RWPE2 (cell line): ENCODE measurements at regions not wholly inside any gene's neighbourhood (a gene's known extent, or its start where the extent isn't known, plus 50 kb on each side); places are given as distances from the start of the nearest gene placed in this dataset.

ENCODE experiments used
- ATAC-seq: fragments of 200-7000 bp; cut with Tn5 transposase; 3 replicates; pipeline ENCODE4 v1.9.1; 2021; ENCODE audit warnings: low read depth
- DNase-seq: peaks from one replicate; pipeline ENCODE4 v3.0.0-alpha.2; 2020; ENCODE audit warnings: low spot score
- H3K27ac ChIP-seq: fragments of 450-650 bp; 2 replicates; pipeline ENCODE4 v1.5.1; 2017; ENCODE audit warnings: mild to moderate bottlenecking; ENCODE audit not compliant: poor library complexity, severe bottlenecking
- H3K27me3 ChIP-seq: fragments of 250-450 bp; sonication (Bioruptor Pico); 2 replicates; pipeline ENCODE4 v1.5.1; 2021; ENCODE audit warnings: mild to moderate bottlenecking, moderate library complexity; ENCODE audit not compliant: insufficient read depth, poor library complexity, severe bottlenecking
- H3K36me3 ChIP-seq: fragments of 250-450 bp; sonication (Bioruptor Pico); 2 replicates; pipeline ENCODE4 v1.5.1; 2020; ENCODE audit warnings: low read depth, mild to moderate bottlenecking, moderate library complexity
- H3K4me1 ChIP-seq: fragments of 250-450 bp; sonication (Bioruptor Pico); 2 replicates; pipeline ENCODE4 v1.5.1; 2021; ENCODE audit warnings: mild to moderate bottlenecking, moderate library complexity; ENCODE audit not compliant: insufficient read depth, poor library complexity, severe bottlenecking
- H3K4me3 ChIP-seq: fragments of 250-450 bp; sonication (Bioruptor Pico); 2 replicates; pipeline ENCODE4 v1.5.1; 2021; ENCODE audit warnings: mild to moderate bottlenecking, moderate library complexity; ENCODE audit not compliant: severe bottlenecking
- H3K9me3 ChIP-seq: fragments of 250-450 bp; sonication (Bioruptor Pico); 2 replicates; pipeline ENCODE4 v1.5.1; 2021; ENCODE audit warnings: mild to moderate bottlenecking, moderate library complexity; ENCODE audit not compliant: severe bottlenecking
- TF ChIP-seq, protein P1 (sequence below): fragments of 450-650 bp; IDR thresholded peaks from one replicate; pipeline ENCODE4 v1.5.1; 2017; ENCODE audit warnings: mild to moderate bottlenecking, moderate library complexity; ENCODE audit not compliant: poor library complexity, severe bottlenecking

- Histone ChIP-seq H3K4me3 (no peak overlapping the region), H3K27ac (no peak overlapping the region)
- ATAC-seq: no peak
Measured at GRCh38 chr5:25567881-25568280, 923.1 kb upstream of the CDH10 start.

GRCh38 chr5:25562656-25563055 is 917.9 kb upstream of the CDH10 start:
- Histone ChIP-seq H3K27me3 (no peaks in the 10 kb centered on the region), H3K36me3 (no peaks in the 10 kb centered on the region; the same call in 1 of the 2 replicates), H3K4me3 (no peak overlapping the region), H3K27ac (no peak overlapping the region), H3K9me3 (peaks cover 7% of the 10 kb centered on the region), H3K4me1 (no peaks in the 10 kb centered on the region)
- TF ChIP-seq, protein P1, sequence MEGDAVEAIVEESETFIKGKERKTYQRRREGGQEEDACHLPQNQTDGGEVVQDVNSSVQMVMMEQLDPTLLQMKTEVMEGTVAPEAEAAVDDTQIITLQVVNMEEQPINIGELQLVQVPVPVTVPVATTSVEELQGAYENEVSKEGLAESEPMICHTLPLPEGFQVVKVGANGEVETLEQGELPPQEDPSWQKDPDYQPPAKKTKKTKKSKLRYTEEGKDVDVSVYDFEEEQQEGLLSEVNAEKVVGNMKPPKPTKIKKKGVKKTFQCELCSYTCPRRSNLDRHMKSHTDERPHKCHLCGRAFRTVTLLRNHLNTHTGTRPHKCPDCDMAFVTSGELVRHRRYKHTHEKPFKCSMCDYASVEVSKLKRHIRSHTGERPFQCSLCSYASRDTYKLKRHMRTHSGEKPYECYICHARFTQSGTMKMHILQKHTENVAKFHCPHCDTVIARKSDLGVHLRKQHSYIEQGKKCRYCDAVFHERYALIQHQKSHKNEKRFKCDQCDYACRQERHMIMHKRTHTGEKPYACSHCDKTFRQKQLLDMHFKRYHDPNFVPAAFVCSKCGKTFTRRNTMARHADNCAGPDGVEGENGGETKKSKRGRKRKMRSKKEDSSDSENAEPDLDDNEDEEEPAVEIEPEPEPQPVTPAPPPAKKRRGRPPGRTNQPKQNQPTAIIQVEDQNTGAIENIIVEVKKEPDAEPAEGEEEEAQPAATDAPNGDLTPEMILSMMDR: no peak
- ATAC-seq (no peak), DNase-seq (no peak)

More at GRCh38 chr5:25567881-25568280, 923.1 kb upstream of the CDH10 start:
- peaks cover 2% of the 10 kb centered on the region for H3K4me1 ChIP-seq
- H3K36me3 ChIP-seq: no peaks in the 10 kb centered on the region; the same call in 1 of the 2 replicates
- TF ChIP-seq, protein P1: no peak
- no peaks in the 10 kb centered on the region for H3K27me3 ChIP-seq
- H3K9me3 ChIP-seq: peaks cover 14% of the 10 kb centered on the region
- no peak for DNase-seq

GRCh38 chr5:25554077-25554476 is 909.3 kb upstream of the CDH10 start:
- Histone ChIP-seq H3K27ac (no peak overlapping the region), H3K4me1 (no peaks in the 10 kb centered on the region), H3K9me3 (no peaks in the 10 kb centered on the region), H3K4me3 (no peak overlapping the region), H3K27me3 (no peaks in the 10 kb centered on the region), H3K36me3 (no peaks in the 10 kb centered on the region)
- DNase-seq (no peak), ATAC-seq (no peak)
- TF ChIP-seq, protein P1: no peak

GRCh38 chr5:25552871-25553481 is 908.2 kb upstream of the CDH10 start:
- H3K4me3 ChIP-seq: no peak overlapping the region
- TF ChIP-seq, protein P1: no peak
- H3K27ac ChIP-seq: no peak overlapping the region
- H3K27me3 ChIP-seq: no peaks in the 10 kb centered on the region
- H3K4me1 ChIP-seq: no peaks in the 10 kb centered on the region
- no peaks in the 10 kb centered on the region for H3K9me3 ChIP-seq
- DNase-seq: no peak
- no peaks in the 10 kb centered on the region for H3K36me3 ChIP-seq
- no peak for ATAC-seq

GRCh38 chr5:25550793-25551192 is 906.0 kb upstream of the CDH10 start:
- H3K9me3 ChIP-seq: no peaks in the 10 kb centered on the region
- H3K36me3 ChIP-seq: no peaks in the 10 kb centered on the region
- H3K27me3 ChIP-seq: no peaks in the 10 kb centered on the region
- no peak for DNase-seq
- no peak overlapping the region for H3K4me3 ChIP-seq
- no peak overlapping the region for H3K27ac ChIP-seq
- TF ChIP-seq, protein P1: no peak
- H3K4me1 ChIP-seq: no peaks in the 10 kb centered on the region
- no peak for ATAC-seq
